HG02763 (cell line): ENCODE measurements at regions not wholly inside any gene's neighbourhood (a gene's known extent, or its start where the extent isn't known, plus 50 kb on each side); places are given as distances from the start of the nearest gene placed in this dataset.
"Not testable (repeated sequence)": the region's sequence is repeated elsewhere in the genome, so short reads cannot be mapped to it uniquely, and the experiment has no call there.

Experiments
- ATAC-seq: cut with Tn5 transposase; IDR thresholded peaks from one replicate; pipeline ENCODE4 v1.9.1; 2021; ENCODE audit warnings: mild to moderate bottlenecking, moderate library complexity; ENCODE audit not compliant: unreplicated experiment

DNA sequence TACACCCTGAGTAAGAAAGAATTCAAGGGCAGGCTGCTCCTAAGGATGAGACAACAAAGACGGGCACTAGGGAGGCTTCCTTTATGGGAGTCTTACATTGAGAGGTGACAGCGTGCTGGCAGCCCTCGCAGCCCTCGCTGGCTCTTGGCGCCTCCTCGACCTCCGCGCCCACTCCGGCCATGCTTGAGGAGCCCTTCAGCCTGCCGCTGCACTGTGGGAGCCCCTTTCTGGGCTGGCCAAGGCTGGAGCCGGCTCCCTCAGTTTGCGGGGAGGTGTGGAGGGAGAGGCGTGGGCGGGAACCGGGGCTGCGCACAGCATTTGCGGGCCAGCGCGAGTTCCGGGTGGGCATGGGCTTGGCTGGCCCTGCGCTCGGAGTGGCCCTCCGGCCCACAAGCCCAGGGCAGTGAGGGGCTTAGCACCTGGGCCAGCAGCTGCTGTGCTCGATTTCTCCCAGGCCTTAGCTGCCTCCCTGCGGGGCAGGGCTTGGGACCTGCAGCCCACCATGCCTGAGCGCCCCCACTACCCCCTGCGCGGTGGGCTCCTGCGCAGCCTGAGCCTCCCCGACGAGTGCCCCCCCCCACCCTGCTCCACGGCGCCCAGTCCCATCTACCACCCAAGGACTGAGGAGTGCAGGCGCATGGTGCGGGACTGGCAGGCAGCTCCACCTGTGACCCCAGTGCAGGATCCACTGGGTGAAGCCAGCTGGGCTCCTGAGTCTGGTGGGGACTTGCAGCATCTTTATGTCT is 75.3 kb downstream of the BARX1 start:
- ATAC-seq: not testable (repeated sequence)

DNA sequence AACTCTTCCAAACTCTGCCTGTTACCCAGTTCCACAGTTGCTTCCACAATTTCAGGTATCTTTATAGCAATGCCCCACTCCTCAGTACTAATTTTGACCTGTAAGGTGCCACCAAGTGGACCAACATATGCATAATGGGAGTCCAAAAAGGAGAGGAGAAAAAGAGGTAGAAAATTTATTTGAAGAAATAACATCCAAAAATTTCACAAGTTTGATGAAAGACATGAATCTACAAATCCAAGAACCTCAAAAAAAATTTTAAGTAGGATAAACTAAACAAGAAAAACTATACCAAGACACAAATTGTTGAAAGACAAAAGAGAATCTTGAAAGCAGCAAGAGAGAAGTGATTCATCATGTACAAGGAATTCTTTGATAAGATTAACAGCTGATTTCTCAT is 79.8 kb downstream of the BARX1 start:
- ATAC-seq: no peak

DNA sequence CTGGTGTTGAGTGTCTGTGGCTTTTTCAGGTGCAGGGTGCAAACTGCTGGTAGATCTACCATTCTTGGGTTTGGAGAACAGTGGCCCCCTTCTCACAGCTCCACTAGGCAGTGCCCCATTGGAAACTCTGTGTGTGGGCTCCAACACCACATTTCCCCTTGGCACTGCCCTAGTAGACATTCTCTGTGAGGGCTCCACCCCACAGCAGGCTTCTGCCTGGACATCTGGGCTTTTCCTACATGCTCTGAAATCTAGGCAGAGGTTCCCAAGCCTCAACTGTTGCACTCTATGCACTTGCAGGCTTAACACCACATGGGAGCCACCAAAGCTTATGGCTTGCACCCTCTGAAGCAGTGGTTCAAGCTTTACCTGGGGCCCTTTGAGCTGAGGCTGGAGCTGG is 80.9 kb downstream of the BARX1 start:
- no peak for ATAC-seq

DNA sequence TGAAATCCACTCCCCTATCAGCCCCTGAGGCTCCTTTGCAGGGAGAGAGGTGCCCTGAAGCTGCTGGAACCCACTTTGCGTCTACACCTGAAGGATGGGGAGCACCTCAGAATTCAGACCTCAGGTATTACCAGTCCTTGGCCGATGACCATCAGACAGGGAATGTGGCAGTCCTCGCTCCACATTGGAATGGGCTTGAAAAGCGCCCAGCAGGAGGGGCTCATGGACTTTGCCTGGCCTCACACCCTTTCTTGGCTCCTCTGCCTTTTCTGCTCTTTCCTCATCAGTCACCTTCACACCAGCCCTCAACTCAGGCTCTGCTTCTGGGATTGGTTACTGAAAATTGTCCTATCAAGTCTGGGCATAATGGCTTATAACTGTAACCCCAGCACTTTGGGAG is 83.9 kb downstream of the BARX1 start:
- no peak for ATAC-seq

DNA sequence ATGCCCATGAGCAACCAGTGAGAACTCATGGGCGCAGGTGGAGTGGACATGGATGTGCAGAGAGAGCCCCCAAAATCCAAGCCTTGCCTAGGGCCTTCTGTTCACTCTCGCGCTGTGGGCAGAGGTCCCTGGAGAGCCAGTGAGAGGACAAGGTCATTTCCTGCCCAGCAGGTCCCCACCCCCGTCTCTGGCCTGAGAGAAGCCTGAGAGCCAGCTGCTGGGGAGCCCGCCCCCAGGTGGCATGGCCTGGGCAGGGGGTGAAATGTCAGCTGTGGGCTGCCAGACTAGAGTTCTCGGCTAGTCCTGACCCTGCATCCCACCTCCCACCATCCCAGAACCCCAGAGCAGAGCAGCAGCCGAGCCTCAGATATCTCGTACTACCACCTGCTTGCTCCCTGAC is 85.3 kb downstream of the BARX1 start:
- ATAC-seq: no peak

DNA sequence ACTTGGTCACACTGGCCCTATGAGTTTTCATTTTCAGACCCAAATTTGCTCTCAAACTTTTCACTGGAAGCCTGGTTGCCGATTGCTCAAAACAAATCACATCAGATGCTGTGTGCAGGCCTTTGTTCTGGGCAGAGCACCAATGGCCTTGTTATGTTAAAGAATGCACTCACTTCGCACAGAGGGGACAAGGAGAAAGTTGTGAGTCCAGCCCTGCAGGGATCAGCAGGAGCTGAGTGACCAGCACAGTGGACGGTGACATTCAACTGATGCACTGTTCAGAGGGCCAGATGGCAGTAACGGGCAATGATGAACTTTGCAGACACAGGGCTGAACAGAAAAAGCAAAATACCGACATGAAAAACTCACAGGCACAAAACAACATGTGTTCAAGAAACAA is 86.1 kb downstream of the BARX1 start:
- no peak for ATAC-seq

DNA sequence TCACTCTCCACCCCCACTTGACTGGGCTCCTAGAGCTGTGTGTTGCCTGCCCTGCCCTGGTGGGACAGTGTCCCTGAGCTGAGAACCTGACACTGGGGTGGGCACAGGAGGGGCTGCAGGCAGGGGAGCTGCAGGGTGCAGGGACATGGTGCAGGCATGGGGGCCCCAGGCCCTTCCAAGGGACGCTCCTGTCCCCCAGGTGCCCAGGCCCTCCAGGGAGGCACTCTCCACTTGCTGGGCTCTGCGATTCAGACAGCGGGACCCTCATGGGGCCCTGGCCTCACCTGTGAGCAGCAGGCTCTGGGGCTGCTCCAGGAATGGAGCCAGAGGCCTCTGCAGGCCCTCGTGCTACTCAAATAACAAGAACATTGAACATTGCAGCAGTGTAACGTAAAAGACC is 89.4 kb downstream of the BARX1 start:
- no peak for ATAC-seq

DNA sequence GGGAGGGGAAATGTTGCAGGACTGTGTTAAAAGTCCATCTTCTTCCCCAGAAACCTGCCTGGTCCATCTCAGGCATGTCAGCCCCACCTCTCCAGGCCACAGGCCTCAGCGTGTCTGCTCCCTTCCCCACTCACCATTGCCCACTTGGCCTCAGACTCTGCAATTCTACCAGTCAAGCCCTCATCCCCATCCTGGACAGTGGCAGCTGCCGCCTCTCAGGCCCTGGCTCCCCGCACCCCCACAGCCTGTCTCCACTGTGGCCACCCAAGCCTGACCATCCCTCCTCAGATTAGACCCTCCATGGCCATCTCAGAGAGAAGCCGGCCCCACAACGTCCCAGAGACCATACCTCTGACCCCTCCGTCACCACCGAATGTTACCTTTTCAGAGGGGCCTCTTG is 89.9 kb downstream of the BARX1 start:
- no peak for ATAC-seq

DNA sequence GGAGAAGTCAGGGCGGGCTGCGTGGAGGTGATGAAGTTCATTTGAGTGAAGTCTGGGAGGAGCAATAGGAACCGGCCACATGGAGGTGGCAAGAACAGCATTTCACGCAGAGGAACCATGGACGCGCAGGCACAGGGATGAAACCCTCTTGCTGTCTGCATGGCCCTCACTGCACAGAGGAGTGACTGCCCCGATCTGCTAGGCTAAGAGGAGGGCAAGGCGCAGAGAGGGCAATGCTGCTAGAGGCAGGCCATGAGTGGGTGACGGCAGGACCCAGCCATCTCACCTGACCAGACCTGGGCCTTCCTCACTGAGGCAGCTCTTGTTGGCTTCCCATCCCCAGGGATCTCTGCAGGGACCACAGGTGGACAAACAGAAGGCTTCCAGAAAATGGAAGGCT is 90.3 kb downstream of the BARX1 start:
- no peak for ATAC-seq

DNA sequence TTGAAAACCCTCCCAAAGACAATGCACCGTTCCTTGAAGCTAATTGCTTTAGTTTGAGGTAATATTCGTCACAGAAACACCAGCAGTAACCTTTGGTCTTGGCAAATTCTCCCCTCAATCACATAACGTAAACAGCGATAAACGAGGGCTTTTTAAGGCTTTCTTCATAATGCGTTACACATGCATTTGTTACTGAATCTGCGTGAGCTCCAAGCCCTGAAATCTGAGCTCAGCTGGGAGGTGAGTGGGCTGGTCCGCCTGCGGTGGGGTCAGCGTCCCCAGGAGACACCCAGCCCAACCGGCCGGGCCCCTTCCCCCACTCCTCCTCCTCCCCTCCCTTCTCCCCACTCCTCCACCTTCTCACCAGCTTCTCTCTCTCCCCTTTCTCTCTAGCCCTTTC is 91.1 kb downstream of the BARX1 start:
- ATAC-seq: no peak

DNA sequence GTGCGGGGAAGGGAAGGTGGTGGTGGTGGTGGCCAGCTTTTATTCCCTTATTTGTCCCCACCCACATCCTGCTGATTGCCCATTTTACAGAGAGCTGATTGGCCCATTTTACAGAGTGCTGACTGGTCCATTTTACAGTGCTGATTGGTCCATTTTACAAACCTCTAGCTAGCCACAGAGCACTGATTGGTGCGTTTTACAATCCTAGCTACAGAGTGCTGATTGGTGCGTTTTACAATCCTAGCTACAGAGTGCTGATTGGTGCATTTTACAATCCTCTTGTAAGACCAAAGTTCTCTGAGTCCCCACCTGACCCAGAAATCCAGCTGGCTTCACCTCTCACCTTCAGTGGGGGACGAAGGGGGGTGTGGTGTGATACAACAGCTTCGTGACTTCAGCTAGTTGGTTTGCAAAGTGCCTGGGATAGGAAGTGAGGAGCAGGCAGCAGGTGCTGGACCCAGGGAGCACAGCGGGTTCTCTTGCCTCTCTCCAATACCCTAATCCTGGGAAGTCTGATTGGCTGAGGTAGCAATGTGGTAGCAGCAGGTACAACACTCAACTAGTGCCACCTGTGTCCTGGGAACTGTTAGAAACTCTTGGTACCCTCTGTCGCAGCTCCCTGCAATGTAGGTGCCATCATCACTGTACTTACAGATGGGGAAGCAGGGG is 92.1 kb downstream of the BARX1 start:
- no peak for ATAC-seq

DNA sequence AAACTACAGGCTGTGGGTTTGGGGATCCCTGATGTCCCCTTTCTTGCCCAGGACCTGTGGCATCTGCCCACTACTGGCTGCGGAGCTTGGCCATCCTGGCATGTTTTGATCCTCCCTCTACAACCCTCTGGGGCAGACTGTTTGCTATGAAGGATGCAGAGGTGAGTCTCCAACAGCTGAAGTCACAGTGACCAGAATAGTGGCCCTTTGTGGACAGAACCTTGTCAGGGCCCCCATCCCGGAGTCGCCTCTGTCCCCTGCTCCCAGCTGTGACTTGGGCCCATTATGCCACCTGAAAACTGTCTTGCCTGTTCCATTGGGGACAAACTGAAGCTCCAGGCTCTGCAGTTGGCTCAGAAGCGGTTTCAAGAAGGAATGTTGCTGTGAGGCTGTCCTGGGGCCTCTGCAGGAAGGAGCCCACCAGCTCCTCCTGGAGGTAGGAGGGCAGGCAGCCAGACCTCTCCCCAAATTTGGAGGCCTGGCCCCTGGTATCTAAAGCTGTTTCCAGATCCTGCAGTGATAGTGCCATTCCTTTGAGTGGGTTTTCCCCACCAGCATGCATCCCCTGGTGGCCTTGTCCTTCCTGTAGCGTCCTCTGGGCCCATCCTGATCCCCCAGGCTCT is 93.3 kb downstream of the BARX1 start:
- no peak for ATAC-seq

DNA sequence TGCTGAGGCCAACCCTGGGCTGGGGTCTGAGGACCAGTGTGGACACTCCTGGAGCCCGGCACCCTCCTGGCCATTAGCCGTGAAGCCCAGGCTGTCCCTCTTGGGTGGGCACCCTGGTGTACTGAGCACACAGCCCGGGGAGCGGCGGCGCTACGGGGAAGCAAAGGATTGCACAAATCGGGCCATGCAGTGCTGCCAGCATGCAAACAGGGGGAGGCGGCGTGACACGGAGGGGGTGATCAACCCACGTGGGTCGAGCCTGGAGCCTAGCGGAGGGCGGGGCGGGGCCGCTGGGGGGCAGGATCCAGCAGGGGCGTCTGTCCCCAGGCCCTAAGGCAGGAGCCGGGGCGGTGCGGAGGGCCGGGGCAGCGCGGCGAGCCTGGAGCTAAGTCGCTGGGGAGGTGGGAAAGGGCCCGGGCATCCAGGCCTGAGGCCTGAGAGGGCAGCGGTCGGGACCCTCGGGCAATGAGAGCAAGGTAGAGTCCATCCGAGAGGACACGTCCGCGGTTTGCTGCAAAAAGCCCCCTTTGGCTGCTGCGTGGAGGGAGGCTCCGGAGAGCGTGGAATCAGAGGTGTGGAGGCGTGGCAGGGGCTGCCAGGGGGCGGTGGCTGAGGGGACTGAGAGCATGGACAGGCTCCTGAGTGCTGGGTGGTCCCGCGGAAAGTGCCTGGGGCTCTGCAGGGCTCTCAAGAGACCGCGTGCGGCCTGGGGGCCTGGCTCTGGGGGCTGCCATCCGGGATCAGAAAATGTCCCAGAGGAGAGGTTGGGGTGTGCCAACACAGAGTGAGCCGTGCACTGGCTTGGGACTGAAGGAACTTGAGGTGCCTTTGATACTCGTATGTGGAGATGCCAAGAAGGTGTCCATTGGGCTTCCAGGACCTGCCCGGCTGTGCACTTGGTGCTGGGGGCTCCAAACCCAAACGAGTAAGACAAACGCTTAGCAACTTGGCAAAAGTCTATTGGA is 94.2 kb downstream of the BARX1 start:
- ATAC-seq: no peak

DNA sequence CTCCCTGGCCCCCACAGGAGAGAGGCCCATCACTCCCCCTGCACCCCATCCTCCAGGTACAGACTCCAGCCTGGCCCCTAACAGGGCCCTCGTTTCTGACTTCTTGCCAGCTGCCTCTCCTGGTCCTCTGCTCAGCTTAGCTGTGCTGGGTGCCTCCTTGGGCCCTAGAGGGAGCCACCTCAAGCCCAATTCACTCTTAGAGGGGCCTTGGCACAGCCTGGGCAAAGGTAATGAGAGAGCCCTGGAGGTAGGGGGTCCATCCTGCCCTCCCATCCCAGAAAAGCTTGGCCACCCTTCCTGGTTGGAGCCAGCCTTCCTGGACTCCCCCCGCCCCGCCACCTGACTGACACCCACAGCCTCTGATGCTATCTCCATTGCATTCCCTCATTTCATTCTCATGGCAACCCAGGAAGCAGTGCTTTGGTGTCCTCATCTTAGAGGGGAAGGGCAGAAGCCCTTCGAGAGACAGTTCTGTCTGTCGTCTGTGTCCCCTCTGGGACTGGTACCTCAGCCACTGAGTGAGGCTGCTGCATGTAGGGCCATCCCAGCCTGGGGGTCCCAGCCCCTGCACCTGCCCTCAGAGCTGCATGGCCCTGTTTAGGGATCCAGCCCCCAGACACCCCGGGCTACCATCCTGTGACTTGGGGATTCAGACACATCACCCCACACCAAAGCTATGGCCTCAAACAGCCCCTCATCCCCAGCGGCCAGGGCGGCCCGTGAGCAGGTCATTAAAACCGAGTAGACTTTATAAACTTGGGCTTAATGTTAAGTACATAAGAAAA is 95.5 kb downstream of the BARX1 start:
- no peak for ATAC-seq

DNA sequence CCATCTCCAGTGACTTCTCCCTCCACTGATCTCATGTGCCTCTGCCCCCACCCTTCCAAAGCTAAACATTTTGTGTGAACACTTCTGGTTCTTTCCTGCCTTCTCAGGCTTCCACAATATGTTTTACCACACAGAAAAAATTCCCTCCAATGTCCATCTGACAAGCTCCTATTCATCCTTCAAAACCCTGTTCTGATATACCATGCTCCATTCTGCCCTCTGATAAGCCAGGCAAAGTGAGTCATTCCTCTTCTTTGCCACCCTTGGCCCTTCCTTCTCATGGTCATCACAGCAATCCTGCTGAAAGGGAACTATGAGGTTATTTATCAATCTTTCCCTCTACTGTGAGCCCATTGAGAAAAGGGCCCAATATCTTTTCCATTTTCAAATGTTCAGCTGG is 97.6 kb downstream of the BARX1 start:
- ATAC-seq: no peak

DNA sequence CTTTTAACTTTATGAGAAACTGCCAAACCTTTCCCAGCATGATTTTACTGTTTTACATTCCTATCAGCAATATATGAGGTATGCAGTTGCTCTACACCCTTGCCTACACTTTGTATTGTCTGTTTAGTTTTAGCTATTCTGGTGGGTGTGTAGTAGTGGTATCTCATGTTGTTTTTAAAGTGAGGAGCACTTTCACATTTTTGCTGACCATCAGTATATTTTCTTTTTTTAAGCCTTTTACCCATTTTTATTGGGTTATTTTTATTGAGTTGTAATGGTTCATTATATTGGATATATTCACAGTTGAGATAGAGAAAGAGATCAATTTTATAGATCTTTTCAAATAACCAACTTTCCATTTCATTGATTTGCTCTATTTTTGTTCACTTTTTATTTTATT is 102.4 kb downstream of the BARX1 start:
- ATAC-seq: no peak

DNA sequence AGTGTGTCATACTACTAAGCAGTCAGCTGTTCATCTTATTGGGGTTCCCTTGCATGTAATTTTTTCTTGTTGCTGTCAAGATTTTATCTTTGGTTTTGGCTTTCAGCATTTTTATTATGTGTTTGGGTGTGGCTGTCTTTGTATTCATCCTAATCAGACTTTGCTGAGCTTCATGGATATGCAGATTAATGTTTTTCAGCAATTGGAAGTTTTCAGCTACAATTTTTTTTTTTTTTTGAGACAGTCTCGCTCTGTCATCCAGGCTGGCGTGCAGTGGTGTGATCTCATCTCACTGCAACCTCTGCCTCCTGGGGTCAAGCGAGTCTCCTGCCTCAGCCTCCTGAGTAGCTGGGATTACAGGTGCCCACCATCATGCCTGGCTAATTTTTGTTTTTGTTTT is 108.8 kb downstream of the BARX1 start:
- ATAC-seq: no peak

DNA sequence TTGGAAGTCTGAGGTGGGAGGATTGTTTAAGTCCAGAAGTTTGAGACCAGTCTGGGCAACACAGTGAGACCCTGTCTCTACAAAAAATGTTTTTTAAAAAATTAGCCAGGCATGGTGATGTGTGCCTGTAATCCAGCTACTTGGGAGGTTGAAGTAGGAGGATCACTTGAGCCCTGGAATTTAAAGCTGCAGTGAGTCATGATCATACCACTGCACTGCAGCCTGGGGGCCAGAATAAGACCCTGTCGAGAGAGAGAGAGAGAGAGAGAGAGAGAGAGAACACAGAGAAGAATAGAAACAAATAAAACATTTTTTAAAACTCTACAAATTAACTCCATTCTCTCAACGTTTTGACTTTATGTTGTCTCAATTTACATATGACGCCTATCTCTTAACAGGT is 111.8 kb downstream of the BARX1 start:
- no peak for ATAC-seq

DNA sequence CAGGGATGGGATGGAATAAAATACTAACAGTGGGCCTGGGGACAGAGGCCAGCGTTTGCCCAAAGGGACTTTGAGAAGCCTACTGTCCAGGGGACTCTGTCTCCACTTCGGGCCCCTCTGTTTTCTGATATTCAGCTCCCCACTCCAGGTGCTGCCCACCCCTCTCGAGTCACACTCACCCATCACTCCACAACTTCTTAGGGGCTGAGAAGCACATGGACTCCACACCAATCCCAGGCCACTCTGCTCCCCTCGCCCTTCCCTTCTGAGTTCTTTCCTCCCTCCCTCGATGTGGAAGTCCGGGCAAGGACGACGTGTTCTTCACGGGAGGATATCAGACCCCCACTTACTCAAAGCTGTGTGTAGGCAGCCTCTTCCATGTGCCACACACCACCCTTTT is 124.5 kb downstream of the BARX1 start:
- no peak for ATAC-seq

DNA sequence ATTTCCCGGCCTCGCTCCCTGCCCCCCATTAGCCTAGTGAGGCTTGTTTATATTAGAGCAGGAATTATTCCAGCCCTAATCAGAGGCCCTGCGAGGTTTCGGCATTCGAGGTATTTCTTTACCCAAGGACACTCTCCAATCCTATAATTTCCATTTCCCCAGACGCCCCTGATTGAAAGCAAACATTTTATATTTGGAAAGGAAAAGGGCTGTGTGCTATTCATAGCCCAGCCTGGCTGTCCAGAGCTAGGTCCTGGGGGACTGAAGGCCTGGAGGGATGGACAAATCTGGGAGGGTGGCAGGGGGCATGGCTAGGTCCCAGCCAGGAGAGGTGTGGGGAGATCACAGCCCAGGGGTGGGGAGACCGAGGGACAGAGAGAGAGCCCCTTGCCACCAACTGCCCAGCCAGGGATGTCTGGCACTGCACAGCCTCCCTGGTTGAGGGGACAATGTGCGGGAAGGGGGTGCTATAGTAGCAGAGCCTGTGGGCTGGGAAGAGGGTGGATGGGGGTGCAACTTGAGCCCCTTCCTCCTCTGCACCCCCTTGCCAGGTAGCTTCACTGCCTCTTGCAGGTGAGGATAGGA is 125.1 kb downstream of the BARX1 start:
- no peak for ATAC-seq
